H1 (cell line): ENCODE measurements at regions not wholly inside any gene's neighbourhood (a gene's known extent, or its start where the extent isn't known, plus 50 kb on each side); places are given as distances from the start of the nearest gene placed in this dataset.
A peak's percentile ranks its signal among the peaks of the same experiment; 100 is the strongest.

Experiments used
- JUND ChIP-seq: IDR thresholded peaks from 2 replicates; pipeline ENCODE4 v1.6.1; 2011; ENCODE audit warnings: mild to moderate bottlenecking, improper control_type of control experiment, low read length
- PHF8 ChIP-seq: fragments of 200-600 bp; sonication (generic); conservative IDR thresholded peaks from 2 replicates; pipeline ENCODE4 v1.7.1; 2012; ENCODE audit warnings: low read depth, mild to moderate bottlenecking, inconsistent platforms, low read length, moderate library complexity
- POU5F1 ChIP-seq: IDR thresholded peaks from 2 replicates; pipeline ENCODE4 v1.6.1; 2011; ENCODE audit warnings: low read depth, mild to moderate bottlenecking, low read length, moderate library complexity
- SP1 ChIP-seq: IDR thresholded peaks from 2 replicates; pipeline ENCODE4 v1.6.1; 2011; ENCODE audit warnings: low read depth, low read length
- SP2 ChIP-seq: IDR thresholded peaks from 2 replicates; pipeline ENCODE4 v1.6.1; 2012; ENCODE audit warnings: mild to moderate bottlenecking, low read length, inconsistent platforms
- SUZ12 ChIP-seq: fragments of 200-600 bp; sonication (generic); IDR thresholded peaks from 2 replicates; pipeline ENCODE4 v1.6.1; 2012; ENCODE audit warnings: mild to moderate bottlenecking, inconsistent platforms, low read length, moderate library complexity, mixed read lengths
- TCF12 ChIP-seq: IDR thresholded peaks from 2 replicates; pipeline ENCODE4 v1.6.1; 2011; ENCODE audit warnings: low read depth, mild to moderate bottlenecking, low read length
- TEAD4 ChIP-seq: IDR thresholded peaks from 2 replicates; pipeline ENCODE4 v1.6.1; 2012; ENCODE audit warnings: low read depth, low read length, inconsistent platforms, mixed read lengths
- TF ChIP-seq, protein P1 (sequence below): fragments of 300-600 bp; sonication (generic); IDR thresholded peaks from 2 replicates; pipeline ENCODE4 v1.7.1; 2012; ENCODE audit warnings: low read length, moderate library complexity, mild to moderate bottlenecking, inconsistent platforms; ENCODE audit not compliant: insufficient replicate concordance
- TF ChIP-seq, protein P2 (sequence below): IDR thresholded peaks from 2 replicates; pipeline ENCODE4 v1.6.1; 2012; ENCODE audit warnings: low read length, inconsistent platforms

DNA sequence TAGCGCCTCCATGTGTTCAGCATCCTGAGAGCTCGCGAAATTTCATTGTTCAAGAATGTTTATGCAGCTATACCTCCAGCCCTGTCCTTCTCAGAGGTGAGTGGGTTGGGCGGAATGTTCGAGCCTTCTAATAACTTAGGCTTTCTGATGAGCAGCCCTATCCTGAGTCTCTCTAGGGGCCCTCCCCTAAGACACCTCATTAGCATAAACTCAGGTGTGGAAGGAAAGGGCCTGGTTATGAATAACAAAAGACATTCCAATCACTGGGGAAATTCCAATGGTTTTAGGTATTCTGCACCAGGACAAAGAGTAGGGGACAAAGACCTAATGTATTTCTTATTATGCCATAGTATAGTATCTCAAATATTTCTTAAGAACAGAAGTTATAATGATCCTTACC lies 138.1 kb upstream of the PDZRN3 start (continued):
- TF ChIP-seq, protein P1, sequence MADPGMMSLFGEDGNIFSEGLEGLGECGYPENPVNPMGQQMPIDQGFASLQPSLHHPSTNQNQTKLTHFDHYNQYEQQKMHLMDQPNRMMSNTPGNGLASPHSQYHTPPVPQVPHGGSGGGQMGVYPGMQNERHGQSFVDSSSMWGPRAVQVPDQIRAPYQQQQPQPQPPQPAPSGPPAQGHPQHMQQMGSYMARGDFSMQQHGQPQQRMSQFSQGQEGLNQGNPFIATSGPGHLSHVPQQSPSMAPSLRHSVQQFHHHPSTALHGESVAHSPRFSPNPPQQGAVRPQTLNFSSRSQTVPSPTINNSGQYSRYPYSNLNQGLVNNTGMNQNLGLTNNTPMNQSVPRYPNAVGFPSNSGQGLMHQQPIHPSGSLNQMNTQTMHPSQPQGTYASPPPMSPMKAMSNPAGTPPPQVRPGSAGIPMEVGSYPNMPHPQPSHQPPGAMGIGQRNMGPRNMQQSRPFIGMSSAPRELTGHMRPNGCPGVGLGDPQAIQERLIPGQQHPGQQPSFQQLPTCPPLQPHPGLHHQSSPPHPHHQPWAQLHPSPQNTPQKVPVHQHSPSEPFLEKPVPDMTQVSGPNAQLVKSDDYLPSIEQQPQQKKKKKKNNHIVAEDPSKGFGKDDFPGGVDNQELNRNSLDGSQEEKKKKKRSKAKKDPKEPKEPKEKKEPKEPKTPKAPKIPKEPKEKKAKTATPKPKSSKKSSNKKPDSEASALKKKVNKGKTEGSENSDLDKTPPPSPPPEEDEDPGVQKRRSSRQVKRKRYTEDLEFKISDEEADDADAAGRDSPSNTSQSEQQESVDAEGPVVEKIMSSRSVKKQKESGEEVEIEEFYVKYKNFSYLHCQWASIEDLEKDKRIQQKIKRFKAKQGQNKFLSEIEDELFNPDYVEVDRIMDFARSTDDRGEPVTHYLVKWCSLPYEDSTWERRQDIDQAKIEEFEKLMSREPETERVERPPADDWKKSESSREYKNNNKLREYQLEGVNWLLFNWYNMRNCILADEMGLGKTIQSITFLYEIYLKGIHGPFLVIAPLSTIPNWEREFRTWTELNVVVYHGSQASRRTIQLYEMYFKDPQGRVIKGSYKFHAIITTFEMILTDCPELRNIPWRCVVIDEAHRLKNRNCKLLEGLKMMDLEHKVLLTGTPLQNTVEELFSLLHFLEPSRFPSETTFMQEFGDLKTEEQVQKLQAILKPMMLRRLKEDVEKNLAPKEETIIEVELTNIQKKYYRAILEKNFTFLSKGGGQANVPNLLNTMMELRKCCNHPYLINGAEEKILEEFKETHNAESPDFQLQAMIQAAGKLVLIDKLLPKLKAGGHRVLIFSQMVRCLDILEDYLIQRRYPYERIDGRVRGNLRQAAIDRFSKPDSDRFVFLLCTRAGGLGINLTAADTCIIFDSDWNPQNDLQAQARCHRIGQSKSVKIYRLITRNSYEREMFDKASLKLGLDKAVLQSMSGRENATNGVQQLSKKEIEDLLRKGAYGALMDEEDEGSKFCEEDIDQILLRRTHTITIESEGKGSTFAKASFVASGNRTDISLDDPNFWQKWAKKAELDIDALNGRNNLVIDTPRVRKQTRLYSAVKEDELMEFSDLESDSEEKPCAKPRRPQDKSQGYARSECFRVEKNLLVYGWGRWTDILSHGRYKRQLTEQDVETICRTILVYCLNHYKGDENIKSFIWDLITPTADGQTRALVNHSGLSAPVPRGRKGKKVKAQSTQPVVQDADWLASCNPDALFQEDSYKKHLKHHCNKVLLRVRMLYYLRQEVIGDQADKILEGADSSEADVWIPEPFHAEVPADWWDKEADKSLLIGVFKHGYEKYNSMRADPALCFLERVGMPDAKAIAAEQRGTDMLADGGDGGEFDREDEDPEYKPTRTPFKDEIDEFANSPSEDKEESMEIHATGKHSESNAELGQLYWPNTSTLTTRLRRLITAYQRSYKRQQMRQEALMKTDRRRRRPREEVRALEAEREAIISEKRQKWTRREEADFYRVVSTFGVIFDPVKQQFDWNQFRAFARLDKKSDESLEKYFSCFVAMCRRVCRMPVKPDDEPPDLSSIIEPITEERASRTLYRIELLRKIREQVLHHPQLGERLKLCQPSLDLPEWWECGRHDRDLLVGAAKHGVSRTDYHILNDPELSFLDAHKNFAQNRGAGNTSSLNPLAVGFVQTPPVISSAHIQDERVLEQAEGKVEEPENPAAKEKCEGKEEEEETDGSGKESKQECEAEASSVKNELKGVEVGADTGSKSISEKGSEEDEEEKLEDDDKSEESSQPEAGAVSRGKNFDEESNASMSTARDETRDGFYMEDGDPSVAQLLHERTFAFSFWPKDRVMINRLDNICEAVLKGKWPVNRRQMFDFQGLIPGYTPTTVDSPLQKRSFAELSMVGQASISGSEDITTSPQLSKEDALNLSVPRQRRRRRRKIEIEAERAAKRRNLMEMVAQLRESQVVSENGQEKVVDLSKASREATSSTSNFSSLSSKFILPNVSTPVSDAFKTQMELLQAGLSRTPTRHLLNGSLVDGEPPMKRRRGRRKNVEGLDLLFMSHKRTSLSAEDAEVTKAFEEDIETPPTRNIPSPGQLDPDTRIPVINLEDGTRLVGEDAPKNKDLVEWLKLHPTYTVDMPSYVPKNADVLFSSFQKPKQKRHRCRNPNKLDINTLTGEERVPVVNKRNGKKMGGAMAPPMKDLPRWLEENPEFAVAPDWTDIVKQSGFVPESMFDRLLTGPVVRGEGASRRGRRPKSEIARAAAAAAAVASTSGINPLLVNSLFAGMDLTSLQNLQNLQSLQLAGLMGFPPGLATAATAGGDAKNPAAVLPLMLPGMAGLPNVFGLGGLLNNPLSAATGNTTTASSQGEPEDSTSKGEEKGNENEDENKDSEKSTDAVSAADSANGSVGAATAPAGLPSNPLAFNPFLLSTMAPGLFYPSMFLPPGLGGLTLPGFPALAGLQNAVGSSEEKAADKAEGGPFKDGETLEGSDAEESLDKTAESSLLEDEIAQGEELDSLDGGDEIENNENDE, result peak; percentile 80
- TF ChIP-seq PHF8 (no peak), JUND (no peak), SUZ12 (no peak), TEAD4 (peak; percentile 85), SP1 (peak; percentile 68), TCF12 (no peak), POU5F1 (peak; percentile 97), SP2 (no peak)
- TF ChIP-seq, protein P2, sequence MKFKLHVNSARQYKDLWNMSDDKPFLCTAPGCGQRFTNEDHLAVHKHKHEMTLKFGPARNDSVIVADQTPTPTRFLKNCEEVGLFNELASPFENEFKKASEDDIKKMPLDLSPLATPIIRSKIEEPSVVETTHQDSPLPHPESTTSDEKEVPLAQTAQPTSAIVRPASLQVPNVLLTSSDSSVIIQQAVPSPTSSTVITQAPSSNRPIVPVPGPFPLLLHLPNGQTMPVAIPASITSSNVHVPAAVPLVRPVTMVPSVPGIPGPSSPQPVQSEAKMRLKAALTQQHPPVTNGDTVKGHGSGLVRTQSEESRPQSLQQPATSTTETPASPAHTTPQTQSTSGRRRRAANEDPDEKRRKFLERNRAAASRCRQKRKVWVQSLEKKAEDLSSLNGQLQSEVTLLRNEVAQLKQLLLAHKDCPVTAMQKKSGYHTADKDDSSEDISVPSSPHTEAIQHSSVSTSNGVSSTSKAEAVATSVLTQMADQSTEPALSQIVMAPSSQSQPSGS, result no peak
